Effector memory CD4-positive, alpha-beta T cell (primary cell): ENCODE measurements at regions not wholly inside any gene's neighbourhood (a gene's known extent, or its start where the extent isn't known, plus 50 kb on each side); places are given as distances from the start of the nearest gene placed in this dataset.
"Not testable (repeated sequence)": the region's sequence is repeated elsewhere in the genome, so short reads cannot be mapped to it uniquely, and the experiment has no call there.

Experiments
- DNase-seq, 3 donors: peaks; one replicate each; pipeline ENCODE4 v3.0.0-alpha.2; 2020
- H3K27ac ChIP-seq: 2 replicates; pipeline ENCODE4 v1.7.0; 2013; ENCODE audit warnings: mild to moderate bottlenecking, low read length, moderate library complexity; ENCODE audit not compliant: insufficient read depth, poor library complexity, severe bottlenecking
- H3K27me3 ChIP-seq: replicated peaks from 2 replicates; pipeline ENCODE4 v1.7.0; 2013; ENCODE audit warnings: mild to moderate bottlenecking, low read length; ENCODE audit not compliant: insufficient read depth, control insufficient read depth, poor library complexity, severe bottlenecking
- H3K36me3 ChIP-seq: 2 replicates; pipeline ENCODE4 v1.7.0; 2013; ENCODE audit warnings: mild to moderate bottlenecking, low read length, moderate library complexity; ENCODE audit not compliant: control insufficient read depth, insufficient read depth
- H3K4me1 ChIP-seq: 2 replicates; pipeline ENCODE4 v1.7.0; 2013; ENCODE audit warnings: low read length, mild to moderate bottlenecking; ENCODE audit not compliant: control insufficient read depth, insufficient read depth, poor library complexity, severe bottlenecking
- H3K4me3 ChIP-seq: 2 replicates; pipeline ENCODE4 v1.7.0; 2013; ENCODE audit warnings: low read length, low read depth, mild to moderate bottlenecking; ENCODE audit not compliant: insufficient read depth, poor library complexity, severe bottlenecking
- H3K9me3 ChIP-seq: 2 replicates; pipeline ENCODE4 v1.7.0; 2013; ENCODE audit warnings: mild to moderate bottlenecking, low read length, moderate library complexity; ENCODE audit not compliant: control insufficient read depth

DNA sequence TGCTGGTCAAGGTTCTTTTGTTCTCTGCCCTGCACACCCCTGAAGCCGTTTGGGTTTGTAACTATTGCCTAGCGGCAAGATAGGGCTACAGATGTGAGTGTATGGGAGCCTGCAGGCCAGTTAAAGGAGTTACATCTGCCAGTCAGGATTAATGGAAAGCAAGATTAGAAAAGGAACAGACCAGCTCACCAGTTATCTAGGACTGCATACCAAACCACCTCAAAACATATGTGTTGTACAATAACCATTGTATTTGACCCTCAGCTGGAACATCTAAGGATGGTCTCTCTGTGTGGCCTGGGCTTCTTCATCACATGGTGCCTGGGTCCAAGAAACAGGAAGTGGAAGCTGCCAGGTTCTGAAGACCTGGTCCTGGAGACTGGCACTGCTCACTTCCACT, 52.5 kb upstream of the FBXO28 start:
- Histone ChIP-seq H3K36me3 (no peaks in the 10 kb centered on the region), H3K4me1 (no peaks in the 10 kb centered on the region), H3K27ac (no peak overlapping the region), H3K4me3 (no peak overlapping the region), H3K9me3 (no peaks in the 10 kb centered on the region), H3K27me3 (no peaks in the 10 kb centered on the region)
- DNase-seq = no peak

DNA sequence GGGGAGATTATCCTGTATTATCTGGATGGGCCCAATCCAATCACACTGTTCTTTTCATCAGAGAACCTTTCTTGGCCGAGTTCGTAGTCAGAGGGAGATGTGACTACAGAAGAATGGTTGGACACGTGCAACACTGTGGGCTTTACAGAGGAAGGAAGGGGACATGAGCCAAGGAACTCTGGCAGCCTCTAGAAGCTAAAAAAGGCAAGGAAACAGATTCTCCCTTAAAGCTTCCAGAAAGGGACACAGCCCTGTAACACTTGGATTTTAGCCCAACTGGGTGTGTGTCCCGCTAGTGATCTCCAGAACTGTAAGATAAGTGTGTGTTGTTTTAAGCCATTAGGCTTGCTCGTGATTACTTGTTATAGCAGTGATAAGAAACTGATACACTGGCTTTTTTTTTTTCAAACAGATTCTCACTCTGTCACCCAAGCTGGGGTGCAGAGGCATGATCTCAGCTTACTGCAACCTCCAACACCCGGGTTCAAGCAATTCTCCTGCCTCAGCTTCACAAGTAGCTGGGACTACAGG, 53.9 kb upstream of the FBXO28 start:
- H3K4me1 ChIP-seq = no peaks in the 10 kb centered on the region
- no peaks in the 10 kb centered on the region for H3K9me3 ChIP-seq

DNA sequence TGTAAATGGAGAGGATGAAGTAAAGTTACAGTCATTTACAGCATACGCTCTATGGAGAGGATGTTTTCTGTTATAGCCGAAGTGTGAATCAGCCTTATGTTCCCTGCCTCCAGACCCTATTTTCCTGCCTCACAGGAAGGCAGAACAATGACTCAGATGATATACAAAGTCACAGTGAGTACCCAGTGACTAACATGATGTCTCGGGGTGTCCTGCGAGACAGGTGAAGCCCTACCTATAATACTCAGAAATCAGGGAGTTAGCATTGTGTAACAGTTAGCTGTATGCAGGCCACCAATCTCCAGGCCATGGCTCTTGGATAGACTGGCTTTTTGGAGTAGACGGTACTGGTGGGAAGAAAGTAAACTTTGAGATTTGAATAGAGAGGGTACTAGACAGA, 55.6 kb upstream of the FBXO28 start:
- no peaks in the 10 kb centered on the region for H3K9me3 ChIP-seq
- H3K27ac ChIP-seq = no peak overlapping the region

More for the DNA sequence above, 53.9 kb upstream of the FBXO28 start:
- H3K27me3 ChIP-seq = no peaks in the 10 kb centered on the region
- DNase-seq = no peak
- H3K27ac ChIP-seq = no peak overlapping the region
- no peaks in the 10 kb centered on the region for H3K36me3 ChIP-seq
- no peak overlapping the region for H3K4me3 ChIP-seq

DNA sequence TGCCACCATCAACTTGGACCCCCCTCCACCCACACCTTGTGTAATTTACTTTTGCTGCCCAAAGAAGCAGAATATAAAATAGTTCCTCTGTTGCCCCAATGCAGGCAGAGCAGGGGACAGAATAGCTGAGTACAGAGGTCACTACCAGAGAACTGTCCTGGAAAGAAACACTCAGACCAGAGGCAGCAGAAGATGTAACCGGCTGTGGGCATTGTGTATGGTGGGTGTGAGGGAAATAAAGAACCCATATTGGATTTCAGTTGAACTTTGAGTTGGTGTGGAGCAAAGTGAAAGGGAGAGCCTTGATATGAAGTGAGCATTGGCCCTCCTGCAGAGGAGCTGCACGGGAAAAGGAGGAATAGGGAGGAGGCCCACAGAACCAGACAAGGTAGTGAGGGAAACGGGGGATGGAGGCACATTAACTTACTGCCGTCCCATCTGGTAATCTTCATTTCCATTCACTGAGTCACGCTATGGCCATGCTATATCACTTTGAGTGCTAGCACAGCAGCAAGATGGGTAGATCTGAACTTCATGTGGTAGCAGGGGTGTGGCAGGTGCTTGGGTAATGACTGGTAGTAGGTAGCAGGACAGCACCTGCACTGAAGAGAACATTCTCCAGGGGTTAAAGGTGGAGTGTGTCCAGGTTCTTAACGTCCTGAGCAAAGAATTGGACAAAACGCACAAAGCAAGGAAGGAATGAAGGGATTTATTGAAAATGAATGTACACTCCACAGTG, 56.3 kb upstream of the FBXO28 start:
- Histone ChIP-seq H3K4me1 (no peaks in the 10 kb centered on the region), H3K36me3 (no peaks in the 10 kb centered on the region), H3K27me3 (no peaks in the 10 kb centered on the region), H3K27ac (no peak overlapping the region), H3K4me3 (no peak overlapping the region), H3K9me3 (no peaks in the 10 kb centered on the region)
- DNase-seq = no peak

More for the DNA sequence above, 55.6 kb upstream of the FBXO28 start:
- DNase-seq = no peak
- Histone ChIP-seq H3K4me3 (no peak overlapping the region), H3K4me1 (no peaks in the 10 kb centered on the region), H3K36me3 (no peaks in the 10 kb centered on the region), H3K27me3 (no peaks in the 10 kb centered on the region)

DNA sequence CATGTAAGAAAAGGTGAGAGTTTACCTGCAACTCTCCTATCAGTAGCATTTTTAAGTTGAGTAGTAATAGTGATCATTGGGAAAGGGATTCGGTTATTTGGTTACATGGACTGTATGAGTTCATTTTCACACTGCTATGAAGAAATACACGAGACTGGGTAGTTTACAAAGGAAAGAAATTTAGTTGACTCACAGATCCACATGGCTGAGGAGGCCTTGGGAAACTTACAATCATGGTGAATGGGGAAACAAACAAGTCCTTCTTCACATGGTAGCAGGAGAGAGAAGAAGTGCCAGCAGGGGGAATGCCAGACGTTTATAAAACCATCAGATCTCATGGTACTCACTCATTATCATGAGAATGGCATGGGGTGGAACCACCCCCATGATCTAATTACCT, 59.3 kb upstream of the FBXO28 start:
- no peak for DNase-seq
- no peaks in the 10 kb centered on the region for H3K27me3 ChIP-seq
- no peak overlapping the region for H3K4me3 ChIP-seq
- no peaks in the 10 kb centered on the region for H3K36me3 ChIP-seq
- no peaks in the 10 kb centered on the region for H3K4me1 ChIP-seq
- no peak overlapping the region for H3K27ac ChIP-seq
- H3K9me3 ChIP-seq = no peaks in the 10 kb centered on the region

DNA sequence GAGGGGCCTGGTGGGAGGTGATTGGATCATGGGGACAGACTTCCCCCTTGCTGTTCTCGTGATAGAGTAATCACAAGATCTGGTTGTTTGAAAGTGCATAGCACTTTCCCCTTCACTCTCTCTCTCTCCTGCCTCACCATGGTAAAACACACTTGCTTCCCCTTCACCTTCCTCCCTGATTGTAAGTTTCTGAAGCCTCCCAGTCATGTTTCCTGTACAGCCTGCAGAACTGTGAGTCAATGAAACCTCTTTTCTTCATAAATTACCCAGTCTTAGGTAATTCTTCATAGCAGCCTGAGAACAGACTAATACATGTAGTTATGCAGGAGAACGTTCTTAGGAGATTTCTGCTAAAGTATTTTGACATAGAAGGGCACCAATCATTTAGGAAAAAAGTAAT, 59.9 kb upstream of the FBXO28 start:
- Histone ChIP-seq H3K27me3 (no peaks in the 10 kb centered on the region), H3K9me3 (no peaks in the 10 kb centered on the region), H3K4me1 (no peaks in the 10 kb centered on the region), H3K36me3 (no peaks in the 10 kb centered on the region), H3K4me3 (no peak overlapping the region), H3K27ac (no peak overlapping the region)
- no peak for DNase-seq

DNA sequence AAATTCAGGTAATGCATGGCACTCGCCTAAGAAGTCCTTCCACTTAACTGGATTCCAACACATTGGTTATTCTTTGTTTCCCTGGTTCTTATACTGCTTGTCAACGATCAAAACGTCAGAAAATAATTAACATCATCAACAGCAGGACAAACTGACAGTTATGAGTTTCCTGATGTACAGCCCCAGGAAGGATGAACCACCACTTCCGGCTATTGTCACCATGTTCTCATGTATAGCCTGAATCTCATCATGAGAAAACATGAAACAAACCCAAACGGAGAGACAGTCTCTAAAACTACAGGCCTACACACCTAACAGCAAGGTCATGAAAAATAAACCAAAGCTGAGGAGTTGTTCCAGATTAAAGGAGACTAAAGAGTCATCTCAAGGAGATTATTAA, 60.5 kb upstream of the FBXO28 start:
- no peak for DNase-seq
- H3K36me3 ChIP-seq = no peaks in the 10 kb centered on the region
- no peaks in the 10 kb centered on the region for H3K27me3 ChIP-seq
- no peaks in the 10 kb centered on the region for H3K9me3 ChIP-seq
- H3K27ac ChIP-seq = no peak overlapping the region
- no peak overlapping the region for H3K4me3 ChIP-seq
- no peaks in the 10 kb centered on the region for H3K4me1 ChIP-seq

DNA sequence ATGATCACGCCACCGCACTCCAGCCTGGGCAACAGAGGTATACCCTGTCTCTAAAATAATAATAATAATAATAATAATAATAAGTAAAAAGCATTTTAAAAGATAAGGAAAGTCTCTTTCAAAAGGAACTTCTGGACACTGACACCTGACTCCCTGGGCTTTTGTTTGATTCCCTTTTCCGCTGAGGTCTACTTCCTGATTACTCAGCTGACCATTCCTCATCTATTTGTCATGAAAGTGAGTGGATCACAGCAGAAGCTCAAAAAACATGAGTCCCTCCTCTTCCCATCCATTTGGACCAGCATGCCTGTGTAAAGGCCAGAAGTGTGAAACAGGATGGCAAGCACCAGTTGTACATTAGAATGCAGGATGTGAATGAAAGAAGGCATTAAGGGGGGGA, 61.1 kb upstream of the FBXO28 start:
- Histone ChIP-seq H3K27me3 (no peaks in the 10 kb centered on the region), H3K36me3 (no peaks in the 10 kb centered on the region), H3K27ac (no peak overlapping the region), H3K4me3 (no peak overlapping the region), H3K4me1 (no peaks in the 10 kb centered on the region), H3K9me3 (no peaks in the 10 kb centered on the region)
- no peak for DNase-seq

DNA sequence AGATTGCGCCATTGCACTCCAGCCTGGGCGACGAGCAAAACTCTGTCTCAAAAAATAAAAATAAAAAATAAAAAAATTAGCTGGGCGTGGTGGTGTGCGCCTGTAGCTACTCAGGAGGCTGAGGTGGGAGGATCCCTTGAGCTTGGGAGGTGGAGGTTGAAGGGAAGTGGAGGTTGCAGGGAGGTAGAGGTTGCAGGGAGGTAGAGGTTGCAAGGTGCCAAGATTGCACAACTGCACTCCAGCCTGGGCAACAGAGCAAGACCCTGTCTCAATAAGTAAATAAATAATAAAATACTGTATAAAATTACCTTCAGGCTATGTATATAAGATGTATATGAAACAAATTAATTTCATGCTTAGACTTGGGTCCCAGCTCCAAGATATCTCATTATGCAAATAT, 62.1 kb upstream of the FBXO28 start:
- H3K9me3 ChIP-seq, H3K4me3 ChIP-seq, H3K27ac ChIP-seq, H3K4me1 ChIP-seq, H3K36me3 ChIP-seq, DNase-seq, H3K27me3 ChIP-seq: not testable (repeated sequence)

DNA sequence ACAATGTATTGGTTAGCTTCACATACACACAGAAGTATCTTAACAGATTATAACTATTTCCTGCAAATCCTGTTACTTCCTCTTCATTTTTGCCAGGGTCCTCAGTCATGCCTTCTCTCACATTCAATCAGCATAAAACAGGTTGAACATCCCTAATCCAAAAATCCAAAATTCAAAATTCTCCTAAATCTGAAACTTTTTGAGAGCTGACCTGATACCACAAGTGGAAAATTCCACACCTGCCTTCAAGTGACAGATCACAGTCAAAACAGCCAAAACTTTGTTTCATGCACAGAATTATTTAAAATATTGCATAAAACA, 62.9 kb upstream of the FBXO28 start:
- H3K27ac ChIP-seq = no peak overlapping the region
- no peaks in the 10 kb centered on the region for H3K9me3 ChIP-seq
- no peaks in the 10 kb centered on the region for H3K4me1 ChIP-seq
- no peak overlapping the region for H3K4me3 ChIP-seq
- H3K36me3 ChIP-seq = no peaks in the 10 kb centered on the region
- H3K27me3 ChIP-seq = no peaks in the 10 kb centered on the region
- no peak for DNase-seq
